Spleen (tissue), 7 donors: ENCODE measurements at regions not wholly inside any gene's neighbourhood (a gene's known extent, or its start where the extent isn't known, plus 50 kb on each side); places are given as distances from the start of the nearest gene placed in this dataset.

Source experiments
- CTCF ChIP-seq, 11 experiments: fragments of 200-600 bp in 7 of 11; fragments of 450-650 bp in 4 of 11; sonication (generic) in 4 of 11; IDR thresholded peaks in 8 of 11; conservative IDR thresholded peaks in 3 of 11; 1 replicate in 7 of 11; 2 replicates in 4 of 11; pipeline versions ENCODE4 v1.4.0 to v1.8.0; 2016 to 2021; ENCODE audit warnings: antibody characterized with exemption in 11 of 11, inconsistent platforms in 4 of 11, mild to moderate bottlenecking in 1 of 11
- POLR2AphosphoS5 ChIP-seq, 3 donors: sonication (generic); formaldehyde crosslinking; IDR thresholded peaks; one replicate each; pipeline ENCODE4 v1.5.1; 2017; ENCODE audit warnings: antibody characterized with exemption in 3 of 3
- donor health status: DM: no; HTN: no; CAD: no; lungs with moderate emphysema.
- donor health status: DM: no; HTN: no; CAD: no.
- donor health status: DM: no; HTN: no; CAD: no.

- no peak for TF ChIP-seq CTCF (IDR thresholded peaks at IDR 0.05 in 8 of 11, conservative IDR thresholded peaks at IDR 0.05 in 3 of 11)
- no peak for TF ChIP-seq POLR2AphosphoS5 (IDR thresholded peaks at IDR 0.05)
Measured at GRCh38 chr16:54426553-54426849, 139.9 kb upstream of the IRX3 start.
